Neural cell (in vitro differentiated cells): ENCODE measurements at regions not wholly inside any gene's neighbourhood (a gene's known extent, or its start where the extent isn't known, plus 50 kb on each side); places are given as distances from the start of the nearest gene placed in this dataset.

Experiments used
- H2AFZ ChIP-seq: fragments of 200-600, 300-800 bp; sonication (generic), shearing (Covaris generic); 2 replicates; pipeline ENCODE4 v1.6.0; 2014; ENCODE audit warnings: low read depth, mild to moderate bottlenecking, antibody characterized with exemption, low read length, moderate library complexity
- H3F3A ChIP-seq: fragments of 200-600 bp; shearing (Covaris generic); 2 replicates; pipeline ENCODE4 v1.6.1; 2016; ENCODE audit warnings: mild to moderate bottlenecking, moderate library complexity, mixed read lengths, antibody characterized with exemption, low read length; ENCODE audit not compliant: insufficient read depth, poor library complexity, severe bottlenecking
- H3K27ac ChIP-seq: fragments of 200-600, 300-800 bp; sonication (generic), shearing (Covaris generic); 2 replicates; pipeline ENCODE4 v1.5.1; 2014; ENCODE audit warnings: mild to moderate bottlenecking, low read length, moderate library complexity
- H3K27me3 ChIP-seq: fragments of 300-800, 200-600 bp; sonication (generic), shearing (Covaris generic); 2 replicates; pipeline ENCODE4 v1.6.0; 2014; ENCODE audit warnings: mild to moderate bottlenecking, low read depth, low read length, moderate library complexity; ENCODE audit not compliant: insufficient read depth
- H3K36me3 ChIP-seq: fragments of 300-800, 200-600 bp; sonication (generic), shearing (Covaris generic); 2 replicates; pipeline ENCODE4 v1.5.1; 2014; ENCODE audit warnings: mild to moderate bottlenecking, antibody characterized with exemption, low read length, moderate library complexity; ENCODE audit not compliant: insufficient read depth
- H3K4me2 ChIP-seq: fragments of 300-800, 200-600 bp; sonication (generic), shearing (Covaris generic); 2 replicates; pipeline ENCODE4 v1.6.0; 2014; ENCODE audit warnings: mild to moderate bottlenecking, low read length
- H3K4me3 ChIP-seq: fragments of 300-800, 200-600 bp; sonication (generic), shearing (Covaris generic); 2 replicates; pipeline ENCODE4 v1.5.1; 2014; ENCODE audit warnings: mild to moderate bottlenecking, low read length, moderate library complexity
- H3K79me2 ChIP-seq: fragments of 200-600 bp; shearing (Covaris generic); replicated peaks from 2 replicates; pipeline ENCODE4 v1.6.0; 2014; ENCODE audit warnings: mild to moderate bottlenecking, low read length, moderate library complexity; ENCODE audit not compliant: insufficient read depth
- H3K9ac ChIP-seq: fragments of 300-800, 200-600 bp; sonication (generic), shearing (Covaris generic); 2 replicates; pipeline ENCODE4 v1.6.1; 2016; ENCODE audit warnings: mild to moderate bottlenecking, low read length, mixed read lengths
- H3K9me2 ChIP-seq: fragments of 200-600 bp; shearing (Covaris generic); 2 replicates; pipeline ENCODE4 v1.6.1; 2016; ENCODE audit warnings: mild to moderate bottlenecking, low read length, mixed read lengths; ENCODE audit not compliant: insufficient read depth
- H3K9me3 ChIP-seq: fragments of 200-600, 300-800 bp; sonication (generic), shearing (Covaris generic); 2 replicates; pipeline ENCODE4 v1.6.1; 2016; ENCODE audit warnings: mild to moderate bottlenecking, mixed run types, low read length, moderate library complexity, mixed read lengths
- H4K20me1 ChIP-seq: fragments of 200-600 bp; shearing (Covaris generic); 2 replicates; pipeline ENCODE4 v1.6.1; 2016; ENCODE audit warnings: mild to moderate bottlenecking, mixed run types; ENCODE audit not compliant: insufficient read depth
- CTCF ChIP-seq: fragments of 450-650 bp; IDR thresholded peaks from 2 replicates; pipeline ENCODE4 v1.5.1; 2014; ENCODE audit warnings: antibody characterized with exemption, mild to moderate bottlenecking, moderate library complexity; ENCODE audit not compliant: poor library complexity, severe bottlenecking
- EP300 ChIP-seq: fragments of 450-650 bp; conservative IDR thresholded peaks from 2 replicates; pipeline ENCODE4 v1.6.1; 2014; ENCODE audit warnings: antibody characterized with exemption, mild to moderate bottlenecking, moderate library complexity; ENCODE audit not compliant: poor library complexity, severe bottlenecking
- EZH2 ChIP-seq: fragments of 200-600, 300-800 bp; shearing (Covaris generic), sonication (generic); IDR thresholded peaks from 2 replicates; pipeline ENCODE4 v1.6.1; 2014; ENCODE audit warnings: antibody characterized with exemption, low read length, borderline replicate concordance, mild to moderate bottlenecking; ENCODE audit not compliant: insufficient read depth, poor library complexity, severe bottlenecking
- MXI1 ChIP-seq: fragments of 450-650 bp; conservative IDR thresholded peaks from 2 replicates; pipeline ENCODE4 v1.6.1; 2014; ENCODE audit warnings: antibody characterized with exemption, mild to moderate bottlenecking; ENCODE audit not compliant: poor library complexity, severe bottlenecking
- POLR2AphosphoS5 ChIP-seq: IDR thresholded peaks from 2 replicates; pipeline ENCODE4 v1.6.1; 2012
- RAD21 ChIP-seq: fragments of 450-650 bp; conservative IDR thresholded peaks from 2 replicates; pipeline ENCODE4 v1.6.1; 2014; ENCODE audit warnings: antibody characterized with exemption, mild to moderate bottlenecking, moderate library complexity
- REST ChIP-seq: IDR thresholded peaks from 2 replicates; pipeline ENCODE4 v1.6.1; 2012; ENCODE audit warnings: borderline replicate concordance
- SMC3 ChIP-seq: fragments of 450-650 bp; conservative IDR thresholded peaks from 2 replicates; pipeline ENCODE4 v1.6.1; 2014; ENCODE audit warnings: antibody characterized with exemption, mild to moderate bottlenecking, moderate library complexity; ENCODE audit not compliant: poor library complexity
- TAF1 ChIP-seq: IDR thresholded peaks from 2 replicates; pipeline ENCODE4 v1.6.1; 2012; ENCODE audit warnings: low read depth

DNA sequence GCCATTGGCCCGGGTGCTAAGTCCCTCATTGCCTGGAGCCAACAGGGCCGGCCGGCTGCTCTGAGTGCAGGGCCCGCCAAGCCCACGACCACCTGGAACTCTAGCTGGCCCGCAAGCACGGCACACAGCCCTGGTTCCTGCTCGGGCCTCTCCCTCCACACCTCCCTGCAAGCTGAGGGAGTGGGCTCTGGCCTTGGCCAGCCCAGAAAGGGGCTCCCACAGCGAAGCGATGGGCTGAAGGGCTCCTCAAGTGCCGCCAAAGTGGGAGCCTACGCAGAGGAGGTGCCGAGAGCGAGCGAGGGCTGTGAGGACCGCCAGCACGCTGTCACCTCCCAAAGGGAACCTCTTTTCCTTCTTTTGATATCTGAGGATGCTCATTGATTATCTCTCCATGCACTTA, 283.4 kb downstream of the PRDM2 start:
- Histone ChIP-seq H2AFZ (no peak overlapping the region), H3K36me3 (no peaks in the 10 kb centered on the region), H3K4me3 (no peak overlapping the region), H3K9me2 (no peaks in the 10 kb centered on the region), H3F3A (no peaks in the 10 kb centered on the region), H3K9ac (no peak overlapping the region), H3K27ac (no peak overlapping the region), H4K20me1 (no peaks in the 10 kb centered on the region), H3K79me2 (no peaks in the 10 kb centered on the region), H3K4me2 (no peak overlapping the region), H3K9me3 (no peaks in the 10 kb centered on the region), H3K27me3 (no peaks in the 10 kb centered on the region)
- TF ChIP-seq CTCF, result no peak
- TF ChIP-seq TAF1, result no peak
- TF ChIP-seq SMC3, result no peak
- no peak for TF ChIP-seq EZH2
- TF ChIP-seq REST, result no peak
- TF ChIP-seq POLR2AphosphoS5, result no peak
- no peak for TF ChIP-seq MXI1
- no peak for TF ChIP-seq RAD21
- TF ChIP-seq EP300, result no peak

- Histone ChIP-seq H3K36me3 (no peaks in the 10 kb centered on the region), H3K27ac (no peak overlapping the region), H3K9me2 (no peaks in the 10 kb centered on the region), H3K9ac (no peak overlapping the region), H4K20me1 (no peaks in the 10 kb centered on the region), H2AFZ (no peak overlapping the region), H3K4me2 (no peak overlapping the region), H3K4me3 (no peak overlapping the region), H3K9me3 (no peaks in the 10 kb centered on the region), H3F3A (no peaks in the 10 kb centered on the region), H3K79me2 (no peaks in the 10 kb centered on the region), H3K27me3 (no peaks in the 10 kb centered on the region)
- TF ChIP-seq CTCF (no peak), REST (no peak), POLR2AphosphoS5 (no peak), RAD21 (no peak), MXI1 (no peak)
Observed at GRCh38 chr1:13990939-13991338, 291.0 kb downstream of the PRDM2 start.
